NOMO-1 treated with DMSO at 0.1 percent for 48 hours (cell line): ENCODE measurements at regions not wholly inside any gene's neighbourhood (a gene's known extent, or its start where the extent isn't known, plus 50 kb on each side); places are given as distances from the start of the nearest gene placed in this dataset.
A peak's percentile ranks its signal among the peaks of the same experiment; 100 is the strongest.

Experiments
- DNase-seq: peaks from one replicate; lab custom pipeline; 2025; ENCODE audit not compliant: unreplicated experiment; lab: John Stamatoyannopoulos, UW

GRCh38 chr18:24818441-24818840, 358.0 kb downstream of the HRH4 start:
- DNase-seq = no peak

GRCh38 chr18:24819141-24819890, 358.9 kb downstream of the HRH4 start:
- no peak for DNase-seq

GRCh38 chr18:24825397-24825796, 365.0 kb downstream of the HRH4 start:
- no peak for DNase-seq

GRCh38 chr18:24826605-24827004, 366.2 kb downstream of the HRH4 start:
- DNase-seq = no peak

- DNase-seq = no peak
Observed at GRCh38 chr18:24827501-24827900, 367.1 kb downstream of the HRH4 start.

GRCh38 chr18:24831081-24831480, 370.6 kb downstream of the HRH4 start:
- DNase-seq = no peak

GRCh38 chr18:24831871-24832665, 371.6 kb downstream of the HRH4 start:
- DNase-seq = no peak

GRCh38 chr18:24835751-24836150, 375.3 kb downstream of the HRH4 start:
- no peak for DNase-seq

GRCh38 chr18:24837066-24837465, 376.6 kb downstream of the HRH4 start:
- no peak for DNase-seq

GRCh38 chr18:24840051-24840450, 379.6 kb downstream of the HRH4 start:
- no peak for DNase-seq

- DNase-seq = no peak
Observed at GRCh38 chr18:24840640-24841039, 380.2 kb downstream of the HRH4 start.

GRCh38 chr18:24841536-24841935, 381.1 kb downstream of the HRH4 start:
- DNase-seq = no peak

- DNase-seq = no peak
Observed at GRCh38 chr18:24843123-24843522, 382.7 kb downstream of the HRH4 start.

GRCh38 chr18:24846138-24846537, 385.7 kb downstream of the HRH4 start:
- DNase-seq = peak; percentile 86

- DNase-seq = no peak
Observed at GRCh38 chr18:24850532-24850931, 390.1 kb downstream of the HRH4 start.

- no peak for DNase-seq
Observed at GRCh38 chr18:24853076-24853475, 392.6 kb downstream of the HRH4 start.

GRCh38 chr18:24860978-24861680, 400.7 kb downstream of the HRH4 start:
- no peak for DNase-seq

GRCh38 chr18:24862201-24862816, 401.9 kb downstream of the HRH4 start:
- no peak for DNase-seq

GRCh38 chr18:24868311-24868710, 407.9 kb downstream of the HRH4 start:
- DNase-seq = no peak

GRCh38 chr18:24868760-24869237, 408.4 kb downstream of the HRH4 start:
- DNase-seq = no peak

GRCh38 chr18:24869285-24869684, 408.8 kb downstream of the HRH4 start:
- no peak for DNase-seq
